ENCODE measurements at regions not wholly inside any gene's neighbourhood (a gene's known extent, or its start where the extent isn't known, plus 50 kb on each side); places are given as distances from the start of the nearest gene placed in this dataset.

- WGBS, 2 donors: 7 to 15% methylated on average over 4 of the region's 4 CpGs
- TF ChIP-seq POLR2A (IDR thresholded peaks at IDR 0.05) (no peak), CTCF (IDR thresholded peaks at IDR 0.05) (no peak)
- no peak for DNase-seq (ENCODE audit: low spot score in 2 of 2)
- no peak overlapping the region for H3K4me3 ChIP-seq (ENCODE audit: low read depth, poor library complexity, severe bottlenecking)
- intact Hi-C loops (cut with DNase I; ENCODE audit: low total_unique reads): no loop called here
Observed at GRCh38 chr14:87805315-87805723, 187.7 kb downstream of the GALC start.

- intact Hi-C loops (cut with DNase I; ENCODE audit: low total_unique reads): no loop called here
- no peak for DNase-seq (ENCODE audit: low spot score in 2 of 2)
- no peak overlapping the region for H3K4me3 ChIP-seq (ENCODE audit: low read depth, poor library complexity, severe bottlenecking)
- no peak for TF ChIP-seq CTCF (IDR thresholded peaks at IDR 0.05)
- TF ChIP-seq POLR2A (IDR thresholded peaks at IDR 0.05): no peak
Observed at GRCh38 chr14:87800216-87800615, 192.8 kb downstream of the GALC start.

- no peak overlapping the region for H3K4me3 ChIP-seq (ENCODE audit: low read depth, poor library complexity, severe bottlenecking)
- no peak for DNase-seq (ENCODE audit: low spot score in 2 of 2)
- WGBS, 2 donors: 76 to 85% methylated on average over 3 of the region's 3 CpGs
- TF ChIP-seq CTCF (IDR thresholded peaks at IDR 0.05) (no peak), POLR2A (IDR thresholded peaks at IDR 0.05) (no peak)
- intact Hi-C loops (cut with DNase I; ENCODE audit: low total_unique reads): no loop called here
Observed at GRCh38 chr14:87799400-87799799, 193.6 kb downstream of the GALC start.

- no peak for DNase-seq (ENCODE audit: low spot score in 2 of 2)
- H3K4me3 ChIP-seq (ENCODE audit: low read depth, poor library complexity, severe bottlenecking): no peak overlapping the region
- 80% methylated on average over 7 of the region's 7 CpGs for WGBS, 2 donors
- intact Hi-C loops (cut with DNase I; ENCODE audit: low total_unique reads): no loop called here
- TF ChIP-seq CTCF (IDR thresholded peaks at IDR 0.05): no peak
- no peak for TF ChIP-seq POLR2A (IDR thresholded peaks at IDR 0.05)
Observed at GRCh38 chr14:87797001-87797400, 196.0 kb downstream of the GALC start.

- TF ChIP-seq CTCF (IDR thresholded peaks at IDR 0.05) (no peak), POLR2A (IDR thresholded peaks at IDR 0.05) (no peak)
- H3K4me3 ChIP-seq (ENCODE audit: low read depth, poor library complexity, severe bottlenecking): no peak overlapping the region
- 71 to 73% methylated on average over 2 of the region's 2 CpGs for WGBS, 2 donors
- intact Hi-C loops (cut with DNase I; ENCODE audit: low total_unique reads): no loop called here
- DNase-seq (ENCODE audit: low spot score in 2 of 2): no peak
Observed at GRCh38 chr14:87794561-87794960, 198.4 kb downstream of the GALC start.

GRCh38 chr14:87785897-87786296 is 207.1 kb downstream of the GALC start:
- no peak overlapping the region for H3K4me3 ChIP-seq (ENCODE audit: low read depth, poor library complexity, severe bottlenecking)
- intact Hi-C loops (cut with DNase I; ENCODE audit: low total_unique reads): no loop called here
- 73 to 78% methylated on average over 3 of the region's 3 CpGs for WGBS, 2 donors
- TF ChIP-seq POLR2A (IDR thresholded peaks at IDR 0.05) (no peak), CTCF (IDR thresholded peaks at IDR 0.05) (no peak)
- no peak for DNase-seq (ENCODE audit: low spot score in 2 of 2)
